Skeletal muscle tissue (tissue), 3 donors: ENCODE measurements at regions not wholly inside any gene's neighbourhood (a gene's known extent, or its start where the extent isn't known, plus 50 kb on each side); places are given as distances from the start of the nearest gene placed in this dataset.

Experiments
- H3K27ac ChIP-seq: one replicate; pipeline ENCODE4 v1.7.0; 2013; ENCODE audit warnings: mild to moderate bottlenecking, low read depth, low read length, inconsistent platforms
- H3K27me3 ChIP-seq, 3 donors: one replicate each; pipeline ENCODE4 v1.7.0; 2013; ENCODE audit warnings: low read length in 3 of 3; ENCODE audit not compliant: control insufficient read depth in 3 of 3, insufficient read depth in 3 of 3
- H3K36me3 ChIP-seq, 3 donors: one replicate each; pipeline ENCODE4 v1.7.0; 2013; ENCODE audit warnings: low read length in 3 of 3; ENCODE audit not compliant: control insufficient read depth in 3 of 3, insufficient read depth in 3 of 3
- H3K4me1 ChIP-seq, 3 donors: one replicate each; pipeline ENCODE4 v1.7.0; 2013; ENCODE audit warnings: low read length in 3 of 3, mild to moderate bottlenecking in 3 of 3; ENCODE audit not compliant: control insufficient read depth in 3 of 3, insufficient read depth in 3 of 3
- H3K4me3 ChIP-seq, 3 donors: one replicate each; pipeline ENCODE4 v1.7.0; 2013; ENCODE audit warnings: low read length in 3 of 3
- H3K9ac ChIP-seq, 3 donors: one replicate each; pipeline ENCODE4 v1.7.0; 2013; ENCODE audit warnings: low read length in 3 of 3, mild to moderate bottlenecking in 3 of 3, moderate library complexity in 2 of 3, low read depth in 1 of 3
- H3K9me3 ChIP-seq, 3 donors: one replicate each; pipeline ENCODE4 v1.7.0; 2013; ENCODE audit warnings: low read length in 3 of 3; ENCODE audit not compliant: control insufficient read depth in 3 of 3
- donor health status: Osteomylitis.

DNA sequence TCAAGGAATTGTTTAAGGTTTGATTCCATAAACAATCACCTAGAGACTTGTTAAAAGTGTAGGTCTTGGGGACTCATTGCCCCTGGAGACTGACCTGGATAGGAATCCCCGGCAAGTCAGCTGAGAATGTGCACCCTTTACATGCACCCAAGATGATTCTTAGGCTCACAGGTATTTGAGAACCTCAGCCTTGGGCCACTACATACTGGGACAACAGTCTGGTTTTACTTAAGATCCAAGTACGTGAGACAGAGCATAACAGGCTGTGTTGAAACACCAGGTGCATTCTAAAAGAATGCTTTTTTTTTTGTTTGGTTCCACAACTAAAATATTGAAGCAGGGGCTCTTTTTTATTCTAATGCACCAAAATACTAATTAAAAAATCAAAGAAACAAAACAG, 215.8 kb downstream of the TMX3 start:
- H3K27ac ChIP-seq = no peak overlapping the region
- H3K4me1 ChIP-seq = no peaks in the 10 kb centered on the region
- H3K4me3 ChIP-seq = no peak overlapping the region
- no peaks in the 10 kb centered on the region for H3K36me3 ChIP-seq
- H3K27me3 ChIP-seq = no peaks in the 10 kb centered on the region
- no peak overlapping the region for H3K9ac ChIP-seq
- H3K9me3 ChIP-seq = no peaks in the 10 kb centered on the region

DNA sequence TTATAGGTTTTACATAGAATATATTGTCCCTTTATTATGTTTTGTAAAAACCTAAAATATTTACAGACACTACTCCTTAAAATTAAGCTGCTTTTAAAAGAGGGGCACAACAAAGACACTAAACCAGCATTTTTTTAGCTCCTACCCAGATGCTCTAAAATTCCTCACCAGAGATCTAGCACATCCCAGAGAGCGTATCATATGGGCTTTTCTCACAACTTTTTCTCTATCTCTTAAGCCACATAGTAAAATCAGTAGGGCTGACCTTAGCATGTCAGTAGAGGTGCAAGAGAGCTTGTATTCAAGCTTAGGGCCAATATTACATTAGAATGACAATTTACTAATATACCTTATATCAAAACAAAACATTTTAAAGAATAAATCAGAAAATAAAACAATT, 216.3 kb downstream of the TMX3 start:
- Histone ChIP-seq H3K4me3 (no peak overlapping the region), H3K27ac (no peak overlapping the region), H3K4me1 (no peaks in the 10 kb centered on the region), H3K36me3 (no peaks in the 10 kb centered on the region), H3K9me3 (no peaks in the 10 kb centered on the region), H3K9ac (no peak overlapping the region), H3K27me3 (no peaks in the 10 kb centered on the region)

DNA sequence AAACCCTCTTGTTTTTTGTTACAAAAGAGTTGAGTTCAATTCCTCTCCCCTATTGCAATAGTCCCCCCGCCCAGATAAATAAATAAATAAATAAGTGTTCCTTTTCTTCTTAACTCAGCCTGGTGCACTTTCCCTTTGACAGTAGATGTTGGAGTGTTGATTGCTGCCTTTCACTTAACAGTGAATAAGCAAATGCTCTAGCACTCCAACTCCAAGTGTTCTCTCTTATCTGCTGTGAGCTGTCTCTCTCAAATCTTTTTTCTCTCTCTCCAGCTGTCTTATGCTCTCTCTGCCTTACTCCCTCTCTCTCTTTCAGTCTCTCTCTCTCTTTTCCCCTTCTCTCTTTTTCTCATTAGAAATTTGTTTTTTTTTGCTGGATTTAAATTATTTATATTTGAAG, 216.7 kb downstream of the TMX3 start:
- no peaks in the 10 kb centered on the region for H3K27me3 ChIP-seq
- H3K36me3 ChIP-seq = no peaks in the 10 kb centered on the region
- no peak overlapping the region for H3K4me3 ChIP-seq
- no peaks in the 10 kb centered on the region for H3K4me1 ChIP-seq
- H3K9me3 ChIP-seq = no peaks in the 10 kb centered on the region
- H3K27ac ChIP-seq = no peak overlapping the region
- no peak overlapping the region for H3K9ac ChIP-seq

DNA sequence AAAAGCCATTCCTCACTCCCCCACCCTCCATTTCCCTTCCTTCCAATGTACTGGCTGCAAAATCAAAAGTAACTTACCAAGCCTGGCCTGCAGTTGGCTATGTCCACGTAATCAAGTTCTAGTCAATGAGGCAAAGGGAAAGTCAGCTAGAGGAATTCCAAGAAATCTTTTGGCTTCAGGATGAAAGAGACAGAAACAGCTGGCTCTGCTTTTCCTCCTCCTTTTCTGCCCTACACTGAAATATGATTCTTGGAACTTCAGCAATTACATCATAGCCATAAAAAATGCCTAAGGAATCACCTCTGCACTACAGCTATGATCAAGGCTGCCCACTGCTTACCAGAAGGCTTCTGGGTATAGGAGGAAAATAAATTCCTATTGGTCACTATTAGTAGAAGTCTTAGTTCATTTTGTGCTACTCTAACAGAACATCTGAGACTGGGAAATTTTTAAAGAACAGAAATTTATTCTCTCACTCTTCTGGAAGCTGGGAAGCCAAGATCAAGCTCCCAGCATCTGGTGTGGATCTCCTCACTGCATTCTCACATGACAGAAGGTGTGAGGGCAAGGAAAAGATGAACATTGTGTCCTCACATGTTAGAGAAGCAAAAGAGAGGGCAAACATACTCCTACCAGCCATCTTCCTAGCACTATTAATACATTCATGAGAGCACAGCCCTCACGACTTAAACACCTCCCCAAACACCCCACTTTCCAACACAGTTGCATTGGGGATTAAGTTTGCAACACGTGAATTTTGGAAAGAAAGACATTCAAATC, 219.9 kb downstream of the TMX3 start:
- Histone ChIP-seq H3K36me3 (no peaks in the 10 kb centered on the region), H3K9me3 (no peaks in the 10 kb centered on the region), H3K27ac (no peak overlapping the region), H3K4me1 (no peaks in the 10 kb centered on the region), H3K27me3 (no peaks in the 10 kb centered on the region), H3K9ac (no peak overlapping the region), H3K4me3 (no peak overlapping the region)

GRCh38 chr18:68489013-68489792, 225.7 kb downstream of the TMX3 start:
- Histone ChIP-seq H3K4me3 (no peak overlapping the region), H3K9ac (no peak overlapping the region), H3K27ac (no peak overlapping the region), H3K36me3 (no peaks in the 10 kb centered on the region), H3K27me3 (no peaks in the 10 kb centered on the region), H3K9me3 (no peaks in the 10 kb centered on the region), H3K4me1 (no peaks in the 10 kb centered on the region)

DNA sequence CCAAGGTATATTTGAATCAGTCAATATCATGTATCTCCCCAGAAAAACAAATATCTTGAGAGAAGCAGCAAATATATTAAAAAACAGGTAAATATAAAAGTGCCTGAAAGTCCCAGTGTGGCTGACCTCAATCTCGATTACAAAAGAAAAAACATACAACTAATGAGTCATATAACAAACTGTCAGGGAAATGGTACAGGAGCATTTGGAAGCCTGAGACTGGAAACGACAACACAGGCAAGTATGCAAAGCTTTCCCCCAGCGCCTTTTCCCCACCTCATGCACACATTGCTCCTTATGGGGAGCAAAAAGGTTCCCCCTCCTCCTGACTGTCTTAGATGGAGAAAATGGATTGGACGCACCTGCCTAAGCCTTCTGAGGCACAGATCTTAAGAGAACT, 230.7 kb downstream of the TMX3 start:
- no peaks in the 10 kb centered on the region for H3K4me1 ChIP-seq
- H3K36me3 ChIP-seq = no peaks in the 10 kb centered on the region
- no peaks in the 10 kb centered on the region for H3K9me3 ChIP-seq
- H3K27ac ChIP-seq = no peak overlapping the region
- H3K9ac ChIP-seq = no peak overlapping the region
- H3K27me3 ChIP-seq = no peaks in the 10 kb centered on the region
- H3K4me3 ChIP-seq = no peak overlapping the region

- Histone ChIP-seq H3K9me3 (no peaks in the 10 kb centered on the region), H3K4me1 (no peaks in the 10 kb centered on the region), H3K27ac (no peak overlapping the region), H3K4me3 (no peak overlapping the region), H3K36me3 (no peaks in the 10 kb centered on the region), H3K27me3 (no peaks in the 10 kb centered on the region), H3K9ac (no peak overlapping the region)
These were observed 232.1 kb downstream of the TMX3 start for GRCh38 chr18:68482815-68483214.

DNA sequence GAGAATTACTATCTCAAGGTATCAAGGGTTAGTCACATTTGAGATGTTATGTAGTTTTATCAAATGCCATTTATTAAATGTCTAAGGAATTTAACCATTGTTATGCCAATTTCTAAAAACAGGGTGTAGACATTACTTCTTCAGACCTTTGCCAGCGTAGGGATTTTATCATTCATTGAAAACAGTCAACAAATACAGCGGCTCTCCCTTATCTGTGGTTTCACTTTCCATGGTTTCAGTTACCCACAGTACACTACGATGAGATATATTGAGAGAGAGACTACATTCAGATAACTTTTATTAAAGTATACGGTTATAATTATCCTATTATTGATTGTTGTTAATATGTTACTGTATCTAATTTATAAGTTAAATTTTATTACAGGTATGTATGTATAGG, 234.7 kb downstream of the TMX3 start:
- H3K27ac ChIP-seq = no peak overlapping the region
- H3K27me3 ChIP-seq = no peaks in the 10 kb centered on the region
- no peak overlapping the region for H3K4me3 ChIP-seq
- H3K4me1 ChIP-seq = no peaks in the 10 kb centered on the region
- H3K9ac ChIP-seq = no peak overlapping the region
- H3K36me3 ChIP-seq = no peaks in the 10 kb centered on the region
- H3K9me3 ChIP-seq = no peaks in the 10 kb centered on the region

- H3K4me1 ChIP-seq = no peaks in the 10 kb centered on the region
- H3K4me3 ChIP-seq = no peak overlapping the region
- H3K36me3 ChIP-seq = no peaks in the 10 kb centered on the region
- no peaks in the 10 kb centered on the region for H3K27me3 ChIP-seq
- H3K9ac ChIP-seq = no peak overlapping the region
- no peaks in the 10 kb centered on the region for H3K9me3 ChIP-seq
- no peak overlapping the region for H3K27ac ChIP-seq
These were observed 236.7 kb downstream of the TMX3 start for GRCh38 chr18:68478246-68478645.

DNA sequence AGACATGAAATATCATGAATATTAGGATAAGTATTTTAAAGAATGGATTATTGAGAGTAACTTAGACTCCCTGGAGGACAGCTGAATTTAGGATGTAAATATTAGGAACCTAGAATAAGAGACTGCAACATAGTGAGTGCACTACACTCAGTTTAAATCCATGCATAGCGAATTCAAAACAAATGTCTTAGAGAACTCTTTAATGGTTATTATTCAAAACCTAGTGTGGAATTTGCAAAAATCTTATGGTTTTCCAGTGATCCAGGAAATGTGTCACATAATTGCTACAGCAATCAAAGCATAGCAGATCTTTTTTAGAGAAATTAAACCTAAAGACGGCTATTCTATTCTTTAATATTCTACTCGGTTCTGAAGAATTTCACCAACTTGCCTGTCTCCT, 239.0 kb downstream of the TMX3 start:
- no peaks in the 10 kb centered on the region for H3K9me3 ChIP-seq
- no peak overlapping the region for H3K4me3 ChIP-seq

More for the DNA sequence above, 239.0 kb downstream of the TMX3 start:
- Histone ChIP-seq H3K9ac (no peak overlapping the region), H3K4me1 (no peaks in the 10 kb centered on the region), H3K27me3 (no peaks in the 10 kb centered on the region), H3K36me3 (no peaks in the 10 kb centered on the region), H3K27ac (no peak overlapping the region)
